Activated CD4-positive, alpha-beta memory T cell treated with anti-CD3 and anti-CD28 coated beads for 36 hours (primary cell): ENCODE measurements at regions not wholly inside any gene's neighbourhood (a gene's known extent, or its start where the extent isn't known, plus 50 kb on each side); places are given as distances from the start of the nearest gene placed in this dataset.

Experiments
- CTCF ChIA-PET: fragments of 350-600 bp; sonication (Branson Sonifier 250); formaldehyde crosslinking; loops from one replicate; lab custom pipeline; 2021; ENCODE audit warnings: antibody characterized with exemption, inconsistent platforms; lab: Charles Lee
- POLR2A ChIA-PET: fragments of 350-600 bp; sonication (Branson Sonifier 250); formaldehyde crosslinking; loops from one replicate; lab custom pipeline; 2021; ENCODE audit warnings: antibody characterized with exemption; lab: Charles Lee
- DNase-seq: peaks from one replicate; pipeline ENCODE4 v3.0.0-alpha.2; 2020
- H3K27ac Mint-ChIP-seq: one replicate; pipeline ENCODE4 v1.8.0; 2021; ENCODE audit warnings: mixed read lengths
- H3K27me3 Mint-ChIP-seq: one replicate; pipeline ENCODE4 v1.8.0; 2021; ENCODE audit warnings: mixed read lengths
- H3K36me3 Mint-ChIP-seq: one replicate; pipeline ENCODE4 v1.8.0; 2021; ENCODE audit warnings: mixed read lengths
- H3K4me1 Mint-ChIP-seq: one replicate; pipeline ENCODE4 v1.8.0; 2021; ENCODE audit warnings: low read depth, mixed read lengths
- H3K4me3 Mint-ChIP-seq: one replicate; pipeline ENCODE4 v1.8.0; 2021; ENCODE audit warnings: mild to moderate bottlenecking, mixed read lengths
- H3K9me3 Mint-ChIP-seq: one replicate; pipeline ENCODE4 v1.8.0; 2021; ENCODE audit warnings: mixed read lengths
- intact Hi-C: fragments of 100-400 bp; cut with micrococcal nuclease; formaldehyde crosslinking; loops from one replicate; pipeline ENCODE4 v1.15.1; 2023

DNA sequence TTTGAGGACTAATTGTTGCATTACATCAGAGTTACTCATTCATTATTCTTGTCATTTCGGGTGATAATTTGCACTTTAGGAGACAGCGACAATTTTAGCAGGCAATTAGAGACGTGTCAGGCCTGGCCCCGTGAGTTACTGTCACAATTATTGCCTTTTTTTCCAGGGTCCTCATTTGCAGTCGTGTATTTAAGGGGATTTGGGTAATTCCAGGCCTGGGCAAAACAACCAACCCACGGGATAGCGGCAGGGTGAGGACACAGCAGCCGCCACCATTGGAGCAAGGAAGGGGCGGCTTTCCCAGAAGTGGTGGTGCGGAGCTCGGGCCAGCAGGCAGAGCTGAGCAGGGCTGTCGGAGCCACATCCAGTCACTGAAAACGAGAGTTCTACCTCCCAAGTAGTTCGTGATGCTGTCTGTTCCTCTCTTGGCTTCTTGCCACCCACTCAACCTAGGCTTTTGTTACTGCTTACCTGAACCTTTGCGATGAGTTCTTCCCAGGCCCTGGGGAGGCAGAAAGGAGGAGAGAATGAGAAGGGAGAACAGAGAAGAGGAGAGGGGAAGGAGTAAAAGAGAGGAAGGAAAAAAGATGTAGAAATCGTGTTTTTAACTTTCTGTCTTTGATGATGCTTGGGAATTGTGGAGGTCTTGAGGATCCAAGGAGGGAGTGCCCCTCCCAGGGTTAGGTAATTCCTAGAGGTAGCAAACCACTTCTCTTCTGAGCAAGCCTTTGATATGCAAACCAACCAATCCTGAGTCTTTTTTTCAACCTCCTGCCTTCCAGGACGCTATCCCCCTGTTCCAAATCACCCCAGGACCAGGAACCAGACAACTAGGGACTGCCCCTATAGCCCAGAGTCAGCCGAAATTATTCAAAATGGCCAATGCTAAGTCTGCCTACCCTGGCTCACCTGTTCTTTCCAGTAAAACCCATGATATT lies 236.1 kb downstream of the MIAT start:
- Mint-ChIP-seq H3K27ac (no peak overlapping the region), H3K27me3 (peaks cover 20% of the 10 kb centered on the region), H3K4me1 (peaks cover 7% of the 10 kb centered on the region), H3K9me3 (no peaks in the 10 kb centered on the region), H3K36me3 (peaks cover 2% of the 10 kb centered on the region), H3K4me3 (no peak overlapping the region)
- ChIA-PET CTCF (no interaction called here), POLR2A (no interaction called here)
- no peak for DNase-seq
- intact Hi-C loops, result no loop called here

DNA sequence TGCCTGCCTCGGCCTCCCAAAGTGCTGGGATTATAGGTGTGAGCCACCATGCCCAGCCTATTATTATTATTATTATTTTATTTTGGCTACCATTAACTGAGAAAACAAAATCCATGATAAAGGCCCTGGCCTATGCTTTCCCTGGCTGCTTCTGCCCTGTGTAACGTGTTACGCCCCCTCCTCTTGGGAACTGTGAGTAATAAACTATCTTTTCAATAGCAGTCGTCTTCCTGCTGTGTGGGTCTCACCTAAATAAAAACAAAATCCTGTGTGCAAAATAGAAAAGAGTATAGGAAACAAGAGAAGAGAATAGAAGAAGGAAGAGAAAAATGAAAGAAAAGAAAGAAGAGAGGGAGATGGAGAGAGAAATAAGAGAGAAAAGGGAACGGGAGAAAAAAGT lies 237.0 kb downstream of the MIAT start:
- CTCF ChIA-PET, result no interaction called here
- Mint-ChIP-seq H3K36me3 (peaks cover 2% of the 10 kb centered on the region), H3K9me3 (no peaks in the 10 kb centered on the region), H3K27ac (no peak overlapping the region), H3K4me3 (no peak overlapping the region), H3K27me3 (peaks cover 27% of the 10 kb centered on the region), H3K4me1 (peaks cover 7% of the 10 kb centered on the region)
- POLR2A ChIA-PET, result no interaction called here
- intact Hi-C loops, result no loop called here
- no peak for DNase-seq

DNA sequence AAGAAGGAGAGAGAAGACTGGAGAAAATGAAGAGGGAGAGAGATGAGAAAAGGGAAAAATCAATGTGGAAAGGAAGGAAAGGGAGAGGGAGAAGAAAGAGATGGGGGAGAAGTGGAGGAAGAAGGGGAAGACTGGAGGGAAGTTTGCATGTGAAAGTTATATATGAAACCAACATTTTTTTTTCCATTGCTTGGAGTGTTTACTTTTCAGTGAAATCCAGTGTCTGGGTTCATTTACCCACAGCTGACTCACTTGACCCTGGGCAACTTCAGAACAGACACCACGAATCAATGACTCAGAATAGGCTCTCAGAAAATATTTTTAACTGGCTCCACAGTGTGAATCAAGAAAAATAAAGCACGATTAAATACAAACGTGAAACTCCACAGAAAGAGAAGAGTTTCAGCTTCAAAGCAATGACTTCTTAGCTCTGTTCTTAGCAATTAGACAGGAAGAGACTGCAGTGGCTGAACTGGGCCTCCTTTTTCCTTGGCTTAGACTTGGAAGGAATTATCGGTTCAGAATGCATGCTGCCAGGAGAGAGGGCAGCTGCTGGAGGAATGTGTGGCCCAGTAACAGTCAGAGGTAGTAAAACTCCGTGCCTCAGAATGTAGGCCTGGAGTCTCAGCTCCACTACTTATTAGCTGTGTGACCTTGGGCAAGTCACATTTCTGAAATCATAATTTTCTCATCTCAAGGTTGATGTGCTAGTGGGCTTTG lies 237.5 kb downstream of the MIAT start:
- peaks cover 29% of the 10 kb centered on the region for H3K27me3 Mint-ChIP-seq
- H3K36me3 Mint-ChIP-seq, result peaks cover 2% of the 10 kb centered on the region
- POLR2A ChIA-PET, result no interaction called here
- CTCF ChIA-PET, result no interaction called here
- no peak overlapping the region for H3K27ac Mint-ChIP-seq
- H3K4me3 Mint-ChIP-seq, result no peak overlapping the region
- H3K9me3 Mint-ChIP-seq, result no peaks in the 10 kb centered on the region
- peak; percentile 18 for DNase-seq
- H3K4me1 Mint-ChIP-seq, result peaks cover 7% of the 10 kb centered on the region
- intact Hi-C loops, result no loop called here

DNA sequence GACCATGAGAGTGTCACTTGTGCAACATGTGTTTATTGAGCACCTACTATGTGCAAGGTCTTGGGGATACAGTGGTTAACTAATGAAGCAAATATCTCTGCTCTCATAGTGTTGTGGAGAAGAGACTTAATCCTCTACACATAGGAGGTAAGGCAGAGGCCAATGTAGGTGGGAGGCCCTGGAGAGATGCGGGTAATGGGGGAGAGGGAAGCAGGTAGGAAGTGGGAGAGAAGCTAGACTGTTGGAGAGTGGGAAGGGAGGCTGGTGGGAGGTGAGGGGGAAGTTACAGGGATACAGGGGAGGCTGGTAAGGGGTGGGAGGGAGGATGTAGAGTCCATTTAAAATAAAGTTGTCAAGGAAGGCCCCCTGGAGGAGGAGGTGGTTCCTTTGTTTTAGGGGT lies 240.0 kb downstream of the MIAT start:
- Mint-ChIP-seq H3K36me3 (peaks cover 2% of the 10 kb centered on the region), H3K4me3 (no peak overlapping the region), H3K27me3 (peaks cover 37% of the 10 kb centered on the region), H3K9me3 (no peaks in the 10 kb centered on the region), H3K27ac (no peak overlapping the region), H3K4me1 (peaks cover 7% of the 10 kb centered on the region)
- ChIA-PET CTCF (no interaction called here), POLR2A (no interaction called here)
- no peak for DNase-seq
- intact Hi-C loops, result no loop called here

DNA sequence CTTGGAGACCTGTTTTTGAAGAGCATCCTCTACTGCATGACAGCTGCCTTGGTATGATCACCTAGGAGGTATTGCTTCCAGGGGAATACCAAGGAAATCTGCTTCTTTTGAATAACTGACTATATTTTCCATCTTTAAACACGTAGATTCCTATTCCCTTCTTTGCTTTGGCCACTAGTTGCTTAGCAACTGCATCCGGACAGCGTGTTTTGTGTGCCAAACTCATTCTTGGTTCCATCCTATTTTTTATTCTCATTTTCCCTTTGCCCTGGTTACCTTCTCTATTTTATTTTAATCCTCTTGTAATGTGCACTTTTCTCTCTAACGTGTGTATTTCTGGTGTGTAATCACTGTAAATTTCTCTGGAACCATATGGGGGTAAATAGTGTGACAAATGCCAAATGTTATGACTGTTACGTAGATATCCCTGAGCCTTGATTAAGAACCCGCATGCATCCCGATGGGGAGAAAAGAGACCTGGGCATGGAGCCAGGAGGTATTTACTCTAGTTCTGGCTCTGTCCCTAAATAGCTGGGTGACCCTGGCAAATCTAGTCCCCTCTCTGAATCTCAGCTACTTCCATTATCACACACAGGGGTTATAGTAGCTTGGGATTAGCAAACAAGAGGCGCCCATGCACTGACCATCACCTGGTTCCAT lies 241.7 kb downstream of the MIAT start:
- ChIA-PET POLR2A (no interaction called here), CTCF (no interaction called here)
- H3K27ac Mint-ChIP-seq, result no peak overlapping the region
- peaks cover 13% of the 10 kb centered on the region for H3K4me1 Mint-ChIP-seq
- H3K27me3 Mint-ChIP-seq, result peaks cover 42% of the 10 kb centered on the region
- peaks cover 2% of the 10 kb centered on the region for H3K36me3 Mint-ChIP-seq
- no peak for DNase-seq
- H3K4me3 Mint-ChIP-seq, result no peak overlapping the region
- no peaks in the 10 kb centered on the region for H3K9me3 Mint-ChIP-seq
- intact Hi-C loops, result no loop called here

DNA sequence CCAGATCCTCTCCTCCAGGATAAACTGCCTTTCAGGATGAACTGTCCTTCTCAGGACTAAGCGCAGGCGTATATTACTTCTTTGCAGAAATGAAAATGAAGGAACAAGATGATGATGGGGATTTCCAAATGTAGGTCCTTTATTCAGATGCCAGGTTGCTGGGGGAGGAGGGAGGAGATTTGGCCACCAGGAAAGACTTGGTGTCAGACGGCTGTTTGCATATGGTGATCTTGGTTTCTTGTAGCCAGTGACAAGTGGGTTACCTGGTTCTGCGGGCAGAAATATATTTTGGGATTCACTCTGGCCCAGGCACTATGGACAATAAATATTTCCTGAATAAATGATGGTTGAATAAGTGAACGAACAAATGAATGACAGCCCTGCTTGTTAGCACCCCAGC lies 243.4 kb downstream of the MIAT start:
- Mint-ChIP-seq H3K27ac (no peak overlapping the region), H3K27me3 (peaks cover 47% of the 10 kb centered on the region), H3K4me1 (peaks cover 6% of the 10 kb centered on the region), H3K4me3 (no peak overlapping the region), H3K9me3 (no peaks in the 10 kb centered on the region), H3K36me3 (peaks cover 2% of the 10 kb centered on the region)
- DNase-seq, result no peak
- ChIA-PET POLR2A (no interaction called here), CTCF (no interaction called here)
- intact Hi-C loops, result no loop called here

DNA sequence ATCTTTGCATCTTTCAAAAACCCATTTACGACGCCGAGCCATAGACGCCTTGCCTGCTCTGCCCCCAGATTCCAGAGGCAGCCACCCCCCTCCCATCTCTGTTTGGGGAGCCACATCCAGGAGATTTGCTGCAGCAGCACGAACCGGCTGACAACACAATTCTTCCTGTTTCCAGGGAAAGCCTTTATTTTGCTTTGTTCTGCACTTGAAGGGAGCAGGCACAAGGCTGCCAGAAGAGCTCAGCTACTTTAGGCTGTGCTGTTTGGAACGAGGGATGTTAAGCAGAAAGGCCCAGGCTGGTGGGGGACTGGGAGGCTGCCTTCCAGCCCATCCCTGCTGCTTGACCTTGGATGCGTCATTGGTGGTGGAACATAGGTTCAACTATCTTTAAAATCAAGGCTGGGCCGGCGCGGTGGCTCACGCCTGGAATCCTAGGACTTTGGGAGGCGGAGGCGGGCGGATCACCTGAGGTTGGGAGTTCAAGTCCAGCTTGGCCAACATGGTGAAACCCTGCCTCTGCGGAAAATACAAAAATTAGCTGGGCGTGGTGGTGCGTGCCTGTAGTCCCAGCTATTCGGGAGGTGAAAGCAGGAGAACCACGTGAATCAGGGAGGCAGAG lies 243.9 kb downstream of the MIAT start:
- no peak overlapping the region for H3K4me3 Mint-ChIP-seq
- peaks cover 2% of the 10 kb centered on the region for H3K36me3 Mint-ChIP-seq
- POLR2A ChIA-PET, result no interaction called here
- CTCF ChIA-PET, result no interaction called here
- no peak for DNase-seq
- H3K27ac Mint-ChIP-seq, result no peak overlapping the region
- no peaks in the 10 kb centered on the region for H3K9me3 Mint-ChIP-seq
- intact Hi-C loops, result no loop called here
- H3K4me1 Mint-ChIP-seq, result peaks cover 6% of the 10 kb centered on the region
- H3K27me3 Mint-ChIP-seq, result peaks cover 44% of the 10 kb centered on the region

DNA sequence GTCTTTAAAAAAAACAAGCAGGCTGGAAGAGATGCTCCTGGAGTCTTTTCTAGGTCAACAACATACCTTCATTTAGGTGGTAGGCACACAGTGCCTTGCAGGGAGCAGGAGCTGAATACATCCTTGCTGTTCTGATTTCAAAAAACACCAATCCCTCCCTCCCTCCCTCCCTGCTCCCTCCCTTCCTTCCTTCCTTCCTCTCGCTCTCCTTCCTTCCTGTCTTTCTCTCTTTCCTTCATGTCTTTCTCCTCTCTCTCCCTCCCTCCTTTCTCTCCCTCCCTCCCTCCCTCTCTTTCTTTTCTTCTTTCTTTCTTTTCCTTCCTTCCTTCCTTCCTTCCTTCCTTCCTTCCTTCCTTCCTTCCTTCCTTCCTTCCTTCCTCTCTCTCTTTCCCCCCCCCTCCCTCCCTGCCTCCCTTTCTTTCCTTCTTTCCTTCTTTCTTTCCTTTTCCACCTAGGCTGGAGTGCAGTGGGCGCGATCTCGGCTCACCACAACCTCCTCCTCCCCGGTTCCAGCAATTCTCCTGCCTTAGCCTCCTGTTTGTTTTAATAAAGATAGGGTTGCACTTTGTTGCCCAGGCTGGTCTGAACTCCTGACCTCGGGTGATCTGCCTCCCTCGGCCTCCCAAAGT lies 245.1 kb downstream of the MIAT start:
- H3K27ac Mint-ChIP-seq, result no peak overlapping the region
- peaks cover 42% of the 10 kb centered on the region for H3K27me3 Mint-ChIP-seq
- intact Hi-C loops, result no loop called here
- ChIA-PET POLR2A (no interaction called here), CTCF (no interaction called here)
- no peaks in the 10 kb centered on the region for H3K9me3 Mint-ChIP-seq
- H3K4me3 Mint-ChIP-seq, result no peak overlapping the region
- H3K36me3 Mint-ChIP-seq, result peaks cover 2% of the 10 kb centered on the region
- peaks cover 6% of the 10 kb centered on the region for H3K4me1 Mint-ChIP-seq
- no peak for DNase-seq

DNA sequence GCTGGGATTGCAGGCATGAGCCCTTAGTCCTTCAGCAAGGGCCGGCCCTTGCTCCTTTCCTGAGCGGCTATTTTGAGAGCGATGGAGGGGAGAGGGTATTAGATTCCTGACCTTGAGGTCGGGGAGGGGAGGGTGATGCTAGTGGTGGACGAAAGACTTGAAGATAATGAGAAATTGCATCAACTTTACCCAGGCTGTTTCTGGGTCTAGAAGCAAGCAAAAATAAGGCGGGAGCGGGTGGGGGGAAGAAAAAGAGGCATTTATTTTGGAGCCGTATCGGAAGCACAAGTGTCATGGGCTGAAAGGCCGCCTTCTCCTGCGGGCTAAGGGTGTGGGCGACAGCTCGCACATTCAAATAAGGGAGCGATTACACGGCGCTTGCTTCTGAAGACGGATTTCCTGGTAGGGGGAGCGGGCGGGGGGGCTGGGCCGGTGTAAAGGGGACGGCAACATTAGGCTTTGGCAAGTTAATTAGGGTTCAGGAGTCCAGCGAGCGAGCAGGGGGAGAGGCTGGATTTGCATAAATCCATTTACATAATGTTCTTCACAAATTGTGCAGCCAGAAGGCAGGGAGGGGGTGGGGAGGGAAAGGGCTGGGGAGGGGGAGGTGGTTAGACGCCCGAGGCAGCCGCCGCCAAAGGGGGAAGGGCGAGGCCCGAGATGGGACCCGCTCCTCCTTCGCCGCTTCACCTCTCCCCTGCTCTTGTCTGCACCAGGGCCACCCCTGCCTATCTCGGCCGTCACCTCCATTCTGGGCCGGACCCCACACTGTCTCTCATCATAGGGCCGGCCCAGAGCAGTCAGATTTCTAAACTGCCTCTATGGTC lies 245.9 kb downstream of the MIAT start:
- Mint-ChIP-seq H3K27ac (no peak overlapping the region), H3K27me3 (peaks cover 37% of the 10 kb centered on the region), H3K4me3 (no peak overlapping the region), H3K36me3 (peaks cover under 1% of the 10 kb centered on the region), H3K9me3 (no peaks in the 10 kb centered on the region), H3K4me1 (peaks cover 6% of the 10 kb centered on the region)
- peak; percentile 16 for DNase-seq
- intact Hi-C loops, result no loop called here
- CTCF ChIA-PET, result no interaction called here
- POLR2A ChIA-PET, result no interaction called here

DNA sequence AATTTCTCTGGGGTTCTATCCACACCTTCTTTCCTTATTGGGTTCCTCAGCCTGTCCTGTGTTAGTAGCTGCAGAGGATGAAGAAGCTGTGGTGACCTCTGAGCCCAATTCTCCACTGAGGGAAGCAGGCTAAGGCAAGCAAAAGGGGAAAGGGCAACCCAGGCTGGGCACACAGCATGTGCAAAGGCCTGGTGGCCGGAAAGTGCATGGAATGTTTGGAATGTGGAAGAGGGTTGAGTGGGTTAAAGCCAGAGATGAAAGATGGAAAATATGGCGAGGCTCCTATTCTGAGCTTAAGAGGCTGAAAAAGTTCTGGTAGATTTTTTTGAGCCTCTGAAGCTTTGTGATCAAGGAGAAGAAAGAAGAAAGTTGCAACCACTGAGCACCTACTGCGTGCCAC lies 247.1 kb downstream of the MIAT start:
- CTCF ChIA-PET, result no interaction called here
- H3K27me3 Mint-ChIP-seq, result peaks cover 28% of the 10 kb centered on the region
- H3K4me3 Mint-ChIP-seq, result no peak overlapping the region
- H3K4me1 Mint-ChIP-seq, result peaks cover 6% of the 10 kb centered on the region
- H3K36me3 Mint-ChIP-seq, result peaks cover 3% of the 10 kb centered on the region
- intact Hi-C loops, result no loop called here
- POLR2A ChIA-PET, result no interaction called here
- no peak overlapping the region for H3K27ac Mint-ChIP-seq
- no peak for DNase-seq
- no peaks in the 10 kb centered on the region for H3K9me3 Mint-ChIP-seq

DNA sequence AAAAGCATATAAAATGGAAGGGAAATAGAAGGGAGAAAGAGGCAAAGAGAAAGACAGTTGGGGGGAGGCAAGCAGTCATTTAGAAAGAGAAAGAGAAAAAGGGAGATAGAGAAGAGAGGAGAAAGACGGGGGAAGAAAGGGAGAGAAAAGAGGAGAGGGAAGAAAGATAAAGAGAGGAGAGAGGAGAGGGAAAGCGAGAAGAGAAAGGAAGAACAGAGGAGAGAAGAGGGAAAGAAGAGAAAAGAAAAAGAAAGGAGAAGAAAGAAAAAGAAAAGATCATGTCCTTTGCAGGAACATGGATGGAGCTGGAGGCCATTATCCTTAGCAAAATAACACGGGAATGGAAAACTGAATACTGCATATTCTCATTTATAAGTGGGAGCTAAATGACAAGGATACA lies 247.7 kb downstream of the MIAT start:
- no peak overlapping the region for H3K27ac Mint-ChIP-seq
- ChIA-PET POLR2A (no interaction called here), CTCF (no interaction called here)
- H3K4me3 Mint-ChIP-seq, result no peak overlapping the region
- peaks cover 3% of the 10 kb centered on the region for H3K36me3 Mint-ChIP-seq
- H3K27me3 Mint-ChIP-seq, result peaks cover 26% of the 10 kb centered on the region
- DNase-seq, result no peak
- H3K4me1 Mint-ChIP-seq, result peaks cover 6% of the 10 kb centered on the region
- H3K9me3 Mint-ChIP-seq, result no peaks in the 10 kb centered on the region
- intact Hi-C loops, result no loop called here
